ENCODE measurements at regions not wholly inside any gene's neighbourhood (a gene's known extent, or its start where the extent isn't known, plus 50 kb on each side); places are given as distances from the start of the nearest gene placed in this dataset.

DNA sequence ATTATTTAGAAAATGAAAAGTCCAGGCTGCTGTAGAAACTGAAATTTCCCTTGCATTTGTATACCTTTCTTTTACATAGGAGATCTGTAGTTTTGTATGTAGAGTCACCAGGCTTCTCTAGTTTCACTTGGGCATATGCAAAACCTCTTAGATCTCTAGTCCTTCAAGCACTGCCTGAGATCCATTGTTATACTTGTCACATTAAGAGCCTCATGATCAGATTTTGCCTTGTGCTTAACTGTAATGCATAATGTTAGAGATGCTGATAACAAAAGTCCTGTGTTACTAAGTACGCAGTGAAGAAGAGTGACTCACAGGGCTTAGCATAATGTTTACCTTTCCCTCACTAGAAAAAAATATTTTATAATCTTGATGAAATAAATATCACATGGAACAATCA, 250.2 kb downstream of the CYLC2 start:
- H3K9me3 ChIP-seq = no peaks in the 10 kb centered on the region
- H3K27ac ChIP-seq = no peak overlapping the region
- H3K4me3 ChIP-seq = no peak overlapping the region
- no peaks in the 10 kb centered on the region for H3K36me3 ChIP-seq
- no peak for TF ChIP-seq POLR2A (IDR thresholded peaks at IDR 0.05)
- no peak for TF ChIP-seq POLR2AphosphoS5 (IDR thresholded peaks at IDR 0.05)
- TF ChIP-seq, protein P1, sequence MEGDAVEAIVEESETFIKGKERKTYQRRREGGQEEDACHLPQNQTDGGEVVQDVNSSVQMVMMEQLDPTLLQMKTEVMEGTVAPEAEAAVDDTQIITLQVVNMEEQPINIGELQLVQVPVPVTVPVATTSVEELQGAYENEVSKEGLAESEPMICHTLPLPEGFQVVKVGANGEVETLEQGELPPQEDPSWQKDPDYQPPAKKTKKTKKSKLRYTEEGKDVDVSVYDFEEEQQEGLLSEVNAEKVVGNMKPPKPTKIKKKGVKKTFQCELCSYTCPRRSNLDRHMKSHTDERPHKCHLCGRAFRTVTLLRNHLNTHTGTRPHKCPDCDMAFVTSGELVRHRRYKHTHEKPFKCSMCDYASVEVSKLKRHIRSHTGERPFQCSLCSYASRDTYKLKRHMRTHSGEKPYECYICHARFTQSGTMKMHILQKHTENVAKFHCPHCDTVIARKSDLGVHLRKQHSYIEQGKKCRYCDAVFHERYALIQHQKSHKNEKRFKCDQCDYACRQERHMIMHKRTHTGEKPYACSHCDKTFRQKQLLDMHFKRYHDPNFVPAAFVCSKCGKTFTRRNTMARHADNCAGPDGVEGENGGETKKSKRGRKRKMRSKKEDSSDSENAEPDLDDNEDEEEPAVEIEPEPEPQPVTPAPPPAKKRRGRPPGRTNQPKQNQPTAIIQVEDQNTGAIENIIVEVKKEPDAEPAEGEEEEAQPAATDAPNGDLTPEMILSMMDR (IDR thresholded peaks at IDR 0.05) = no peak
- intact Hi-C loops (cut with DNase I; ENCODE audit: low total_unique reads) = no loop called here
- DNase-seq (ENCODE audit: low spot score in 2 of 2) = no peak
- H3K27me3 ChIP-seq = no peaks in the 10 kb centered on the region
- no peaks in the 10 kb centered on the region for H3K4me1 ChIP-seq

DNA sequence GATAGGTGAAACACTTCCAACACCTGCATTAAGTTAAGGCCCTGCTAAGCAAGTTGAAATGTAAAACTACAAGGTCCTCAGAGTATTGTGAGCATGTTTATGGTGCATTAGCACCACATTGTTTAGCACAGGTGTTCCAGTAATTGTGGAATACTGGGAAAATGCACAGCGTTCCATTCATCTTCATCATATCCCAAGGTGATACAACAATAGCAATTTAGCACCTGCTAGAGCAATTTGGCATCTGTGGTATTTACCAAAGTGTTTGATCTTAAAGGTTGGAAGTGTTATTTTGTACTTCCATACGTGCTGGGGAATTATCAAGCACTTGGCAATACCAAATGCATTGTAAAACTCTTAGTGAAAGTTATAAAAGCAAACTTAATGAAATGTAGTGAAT, 266.8 kb downstream of the CYLC2 start:
- peaks cover 0 to under 1% of the 10 kb centered on the region in 2 donors for H3K9me3 ChIP-seq
- intact Hi-C loops (cut with DNase I; ENCODE audit: low total_unique reads) = no loop called here
- no peaks in the 10 kb centered on the region for H3K27me3 ChIP-seq
- TF ChIP-seq, protein P1 (IDR thresholded peaks at IDR 0.05) = no peak
- no peak for TF ChIP-seq POLR2AphosphoS5 (IDR thresholded peaks at IDR 0.05)
- no peak for TF ChIP-seq POLR2A (IDR thresholded peaks at IDR 0.05)
- H3K27ac ChIP-seq = no peak overlapping the region
- H3K4me1 ChIP-seq = no peaks in the 10 kb centered on the region
- no peaks in the 10 kb centered on the region for H3K36me3 ChIP-seq
- H3K4me3 ChIP-seq = no peak overlapping the region
- no peak for DNase-seq (ENCODE audit: low spot score in 2 of 2)

DNA sequence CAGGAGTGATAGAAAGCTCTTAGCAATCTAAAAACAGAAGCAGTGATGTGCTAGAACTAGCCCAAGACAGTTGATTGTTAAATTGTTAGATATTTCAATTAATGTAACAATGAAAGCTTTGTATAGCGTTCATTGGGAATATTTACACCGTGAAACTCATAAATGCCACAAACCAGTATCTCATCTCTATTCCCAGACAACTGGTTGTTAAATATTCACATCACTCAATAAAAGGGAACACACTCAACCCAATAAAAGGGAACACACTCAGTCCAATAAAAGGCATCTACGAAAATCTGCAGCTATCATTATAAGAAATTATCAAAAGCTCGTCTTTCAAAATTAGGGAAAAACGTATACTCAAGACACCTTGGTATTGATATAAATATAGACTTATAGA, 270.9 kb downstream of the CYLC2 start:
- Histone ChIP-seq H3K36me3 (peaks cover 11% of the 10 kb centered on the region), H3K9me3 (no peaks in the 10 kb centered on the region), H3K27me3 (no peaks in the 10 kb centered on the region), H3K27ac (no peak overlapping the region), H3K4me3 (no peak overlapping the region), H3K4me1 (no peaks in the 10 kb centered on the region)
- TF ChIP-seq, protein P1 (IDR thresholded peaks at IDR 0.05) = no peak
- no peak for TF ChIP-seq POLR2A (IDR thresholded peaks at IDR 0.05)
- TF ChIP-seq POLR2AphosphoS5 (IDR thresholded peaks at IDR 0.05) = no peak
- intact Hi-C loops (cut with DNase I; ENCODE audit: low total_unique reads) = no loop called here
- no peak for DNase-seq (ENCODE audit: low spot score in 2 of 2)

DNA sequence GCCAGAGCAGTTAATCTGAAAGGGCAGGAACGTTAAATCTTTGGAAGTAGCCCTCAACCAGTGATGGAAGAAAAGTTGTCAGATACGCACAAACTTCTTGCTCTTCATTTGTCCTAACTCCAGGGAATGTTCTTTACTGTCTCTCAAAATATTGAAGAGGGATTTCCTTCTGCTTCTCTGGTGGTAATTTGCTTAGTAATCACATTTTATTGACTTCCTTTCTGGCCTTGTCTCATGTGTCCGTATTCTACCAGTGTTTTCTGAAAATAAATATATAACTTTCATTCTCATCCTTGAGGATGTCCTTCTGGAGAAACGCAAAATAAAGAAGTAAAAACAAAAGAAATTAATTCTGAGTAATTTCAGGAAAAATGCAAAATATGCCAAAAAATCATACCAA, 282.1 kb downstream of the CYLC2 start:
- peaks cover 0 to 4% of the 10 kb centered on the region in 2 donors for H3K9me3 ChIP-seq

DNA sequence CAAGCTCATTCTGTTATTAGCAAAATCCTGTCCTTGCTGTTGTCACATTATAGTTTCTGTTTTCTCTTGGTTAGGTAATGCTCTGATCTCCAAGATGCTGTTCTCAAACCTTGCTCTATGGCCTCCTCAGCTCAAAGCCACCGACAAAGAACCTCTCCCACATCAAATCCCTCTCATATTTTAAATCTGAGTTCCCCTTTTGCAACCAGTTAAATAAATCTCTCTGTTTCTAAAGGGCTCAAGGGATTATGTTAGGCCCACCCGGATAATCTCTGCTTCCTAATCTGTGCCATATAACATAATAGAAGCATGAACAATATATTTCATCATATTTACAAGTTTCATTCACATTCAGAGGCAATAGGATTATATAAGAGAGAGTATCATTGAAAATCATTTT, 286.0 kb downstream of the CYLC2 start:
- no peaks in the 10 kb centered on the region for H3K9me3 ChIP-seq
- no peak overlapping the region for H3K4me3 ChIP-seq
- DNase-seq (ENCODE audit: low spot score in 2 of 2) = no peak
- H3K27me3 ChIP-seq = no peaks in the 10 kb centered on the region
- H3K36me3 ChIP-seq = no peaks in the 10 kb centered on the region
- no peaks in the 10 kb centered on the region for H3K4me1 ChIP-seq
- intact Hi-C loops (cut with DNase I; ENCODE audit: low total_unique reads) = no loop called here
- TF ChIP-seq POLR2AphosphoS5 (IDR thresholded peaks at IDR 0.05) (no peak), POLR2A (IDR thresholded peaks at IDR 0.05) (no peak)
- TF ChIP-seq, protein P1 (IDR thresholded peaks at IDR 0.05) = no peak
- no peak overlapping the region for H3K27ac ChIP-seq

More for the DNA sequence above, 282.1 kb downstream of the CYLC2 start:
- H3K36me3 ChIP-seq = no peaks in the 10 kb centered on the region
- H3K27ac ChIP-seq = no peak overlapping the region
- no peak overlapping the region for H3K4me3 ChIP-seq
- no peaks in the 10 kb centered on the region for H3K27me3 ChIP-seq
- no peaks in the 10 kb centered on the region for H3K4me1 ChIP-seq
- intact Hi-C loops (cut with DNase I; ENCODE audit: low total_unique reads) = loop anchor here (5.0 kb wide), 1 partner anchor 90 kb away; no protein-coding TSS in a partner anchor
- TF ChIP-seq POLR2AphosphoS5 (IDR thresholded peaks at IDR 0.05) (no peak), POLR2A (IDR thresholded peaks at IDR 0.05) (no peak)
- TF ChIP-seq, protein P1 (IDR thresholded peaks at IDR 0.05) = no peak
- DNase-seq (ENCODE audit: low spot score in 2 of 2) = no peak

All from breast epithelium (tissue), 4 donors.